ENCODE measurements at regions not wholly inside any gene's neighbourhood (a gene's known extent, or its start where the extent isn't known, plus 50 kb on each side); places are given as distances from the start of the nearest gene placed in this dataset.

DNA sequence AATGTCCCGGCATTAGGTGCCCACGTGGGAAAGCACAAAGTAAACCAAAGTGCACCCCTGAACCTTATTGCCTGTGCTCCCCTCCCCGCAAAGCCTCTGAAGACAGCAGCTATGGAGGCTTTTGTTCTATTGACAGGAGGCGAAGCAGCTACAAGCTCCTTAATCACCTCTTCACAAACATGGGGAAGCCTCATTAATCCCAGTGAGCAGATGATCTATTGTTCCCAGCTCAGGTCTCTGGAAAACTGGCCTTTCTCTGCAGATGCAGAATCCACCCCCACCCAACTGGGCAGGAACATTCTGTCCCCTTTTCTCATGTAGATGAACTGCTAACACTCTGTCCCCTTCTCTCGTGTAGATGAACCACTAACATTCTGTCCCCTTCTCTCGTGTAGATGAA lies 190.5 kb upstream of the CSF3R start:
- ATAC-seq (no peak), DNase-seq (no peak)
- Histone ChIP-seq H3K4me1 (no peaks in the 10 kb centered on the region), H3K27me3 (ENCODE audit: insufficient read depth in 3 of 3, low read length in 2 of 3) (peaks cover 0 to 45% (median 4%) of the 10 kb centered on the region in 3 donors), H3K27ac (no peak overlapping the region), H3K36me3 (ENCODE audit: insufficient read depth in 1 of 2, low read depth in 1 of 2) (no peaks in the 10 kb centered on the region), H3K4me3 (no peak overlapping the region), H3K9me3 (no peaks in the 10 kb centered on the region)
- TF ChIP-seq, protein P1, sequence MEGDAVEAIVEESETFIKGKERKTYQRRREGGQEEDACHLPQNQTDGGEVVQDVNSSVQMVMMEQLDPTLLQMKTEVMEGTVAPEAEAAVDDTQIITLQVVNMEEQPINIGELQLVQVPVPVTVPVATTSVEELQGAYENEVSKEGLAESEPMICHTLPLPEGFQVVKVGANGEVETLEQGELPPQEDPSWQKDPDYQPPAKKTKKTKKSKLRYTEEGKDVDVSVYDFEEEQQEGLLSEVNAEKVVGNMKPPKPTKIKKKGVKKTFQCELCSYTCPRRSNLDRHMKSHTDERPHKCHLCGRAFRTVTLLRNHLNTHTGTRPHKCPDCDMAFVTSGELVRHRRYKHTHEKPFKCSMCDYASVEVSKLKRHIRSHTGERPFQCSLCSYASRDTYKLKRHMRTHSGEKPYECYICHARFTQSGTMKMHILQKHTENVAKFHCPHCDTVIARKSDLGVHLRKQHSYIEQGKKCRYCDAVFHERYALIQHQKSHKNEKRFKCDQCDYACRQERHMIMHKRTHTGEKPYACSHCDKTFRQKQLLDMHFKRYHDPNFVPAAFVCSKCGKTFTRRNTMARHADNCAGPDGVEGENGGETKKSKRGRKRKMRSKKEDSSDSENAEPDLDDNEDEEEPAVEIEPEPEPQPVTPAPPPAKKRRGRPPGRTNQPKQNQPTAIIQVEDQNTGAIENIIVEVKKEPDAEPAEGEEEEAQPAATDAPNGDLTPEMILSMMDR (IDR thresholded peaks at IDR 0.05): no peak
- 35 to 40% (median 40%) methylated on average over 6 of the region's 6 CpGs for WGBS, 3 donors
- intact Hi-C loops (cut with DNase I): no loop called here

DNA sequence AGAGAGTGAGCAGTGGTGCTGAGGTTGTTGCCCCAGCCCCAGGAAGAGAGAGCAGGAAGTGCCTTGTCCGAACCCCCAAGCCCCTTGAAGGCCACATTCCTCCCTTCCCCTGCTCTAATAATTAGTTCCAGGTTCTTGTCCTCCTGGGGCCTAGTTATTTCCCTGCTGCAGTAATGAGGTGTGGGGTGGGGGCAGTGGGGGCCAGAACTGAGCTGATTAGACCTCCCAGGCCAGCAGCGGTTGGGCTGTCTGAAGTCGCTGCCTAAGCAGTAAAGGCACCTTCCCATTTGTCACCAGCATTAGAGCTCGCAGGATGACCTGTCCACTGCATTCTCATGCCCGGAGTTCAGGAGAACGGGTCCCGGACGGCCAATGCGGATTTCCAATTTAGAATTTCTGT lies 186.5 kb upstream of the CSF3R start:
- H3K27me3 ChIP-seq (ENCODE audit: insufficient read depth in 3 of 3, low read length in 2 of 3): peaks cover 0 to 41% (median 3%) of the 10 kb centered on the region in 3 donors
- TF ChIP-seq, protein P1 (IDR thresholded peaks at IDR 0.05): no peak
- no peaks in the 10 kb centered on the region for H3K4me1 ChIP-seq
- H3K27ac ChIP-seq: no peak overlapping the region
- WGBS, 3 donors: 19 to 34% (median 26%) methylated on average over 9 of the region's 9 CpGs
- intact Hi-C loops (cut with DNase I): no loop called here
- no peak overlapping the region for H3K4me3 ChIP-seq
- no peaks in the 10 kb centered on the region for H3K9me3 ChIP-seq
- no peak for ATAC-seq
- no peak for DNase-seq
- H3K36me3 ChIP-seq (ENCODE audit: insufficient read depth in 1 of 2, low read depth in 1 of 2): no peaks in the 10 kb centered on the region

DNA sequence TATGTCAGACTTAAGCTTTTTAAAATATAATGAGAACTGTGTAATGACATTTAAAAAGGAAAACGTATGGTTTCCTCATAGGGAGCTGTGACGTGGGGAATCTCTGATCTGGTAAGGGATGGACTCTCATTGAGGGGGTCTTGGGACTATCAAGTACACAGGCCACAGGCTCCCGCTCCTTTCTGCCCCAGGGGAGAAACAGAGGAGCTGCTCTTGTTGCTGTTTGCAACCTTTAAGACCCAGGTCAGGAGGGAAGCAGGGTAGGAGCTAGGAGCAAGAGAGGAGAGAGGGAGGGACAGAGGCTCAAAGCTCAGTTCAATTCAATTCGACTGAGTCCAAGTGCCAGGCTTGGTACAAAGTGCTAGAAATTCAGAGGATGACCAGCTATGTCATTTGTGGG lies 185.1 kb upstream of the CSF3R start:
- no peak overlapping the region for H3K4me3 ChIP-seq
- peaks cover 0 to 28% (median 3%) of the 10 kb centered on the region in 3 donors for H3K27me3 ChIP-seq (ENCODE audit: insufficient read depth in 3 of 3, low read length in 2 of 3)
- no peaks in the 10 kb centered on the region for H3K9me3 ChIP-seq
- TF ChIP-seq, protein P1 (IDR thresholded peaks at IDR 0.05): no peak
- WGBS, 3 donors: 36 to 40% (median 39%) methylated on average over 4 of the region's 4 CpGs
- no peak overlapping the region for H3K27ac ChIP-seq
- H3K36me3 ChIP-seq (ENCODE audit: insufficient read depth in 1 of 2, low read depth in 1 of 2): no peaks in the 10 kb centered on the region
- DNase-seq (no peak), ATAC-seq (no peak)
- H3K4me1 ChIP-seq: no peaks in the 10 kb centered on the region
- intact Hi-C loops (cut with DNase I): no loop called here

- Histone ChIP-seq H3K4me1 (no peaks in the 10 kb centered on the region), H3K9me3 (no peaks in the 10 kb centered on the region), H3K27ac (no peak overlapping the region), H3K36me3 (ENCODE audit: insufficient read depth in 1 of 2, low read depth in 1 of 2) (no peaks in the 10 kb centered on the region), H3K4me3 (no peak overlapping the region), H3K27me3 (ENCODE audit: insufficient read depth in 3 of 3, low read length in 2 of 3) (peaks cover 0 to 22% (median 3%) of the 10 kb centered on the region in 3 donors)
- 55 to 63% (median 58%) methylated on average over 3 of the region's 3 CpGs for WGBS, 3 donors
- ATAC-seq (no peak), DNase-seq (no peak)
- intact Hi-C loops (cut with DNase I): no loop called here
- TF ChIP-seq, protein P1 (IDR thresholded peaks at IDR 0.05): no peak
Measured at GRCh38 chr1:36667256-36667655, 184.5 kb upstream of the CSF3R start.

- intact Hi-C loops (cut with DNase I): no loop called here
- TF ChIP-seq, protein P1 (IDR thresholded peaks at IDR 0.05): no peak
- Histone ChIP-seq H3K27me3 (ENCODE audit: insufficient read depth in 3 of 3, low read length in 2 of 3) (peaks cover 0 to 12% (median 1%) of the 10 kb centered on the region in 3 donors), H3K27ac (no peak overlapping the region), H3K4me1 (no peaks in the 10 kb centered on the region), H3K36me3 (ENCODE audit: insufficient read depth in 1 of 2, low read depth in 1 of 2) (no peaks in the 10 kb centered on the region), H3K4me3 (no peak overlapping the region), H3K9me3 (no peaks in the 10 kb centered on the region)
- ATAC-seq (no peak), DNase-seq (no peak)
- WGBS, 3 donors: 76 to 81% (median 78%) methylated on average over 9 of the region's 9 CpGs
Measured at GRCh38 chr1:36665478-36666080, 182.9 kb upstream of the CSF3R start.
